GM19455 (cell line): ENCODE measurements at regions not wholly inside any gene's neighbourhood (a gene's known extent, or its start where the extent isn't known, plus 50 kb on each side); places are given as distances from the start of the nearest gene placed in this dataset.

Experiments
- ATAC-seq: cut with Tn5 transposase; IDR thresholded peaks from one replicate; pipeline ENCODE4 v1.9.1; 2021; ENCODE audit not compliant: unreplicated experiment

DNA sequence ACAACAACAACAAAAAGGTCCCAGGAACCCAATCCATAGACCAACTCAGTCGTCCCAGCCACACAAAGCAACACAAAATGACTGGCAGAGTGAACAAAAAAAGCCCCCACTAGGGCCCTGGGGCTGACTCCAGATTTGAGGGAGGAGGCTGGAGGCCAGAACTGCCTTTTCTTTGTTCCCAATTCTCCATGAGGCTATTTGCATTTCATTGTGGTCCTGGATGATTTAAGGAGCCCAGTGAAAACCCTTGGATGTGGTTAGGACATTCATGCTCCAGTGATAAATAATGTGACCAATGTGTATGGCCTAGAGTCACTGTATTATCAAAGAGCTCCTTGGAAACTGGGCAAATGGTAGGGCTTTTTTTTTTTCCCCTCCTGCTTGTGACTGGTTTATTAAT is 192.9 kb downstream of the NUAK1 start:
- ATAC-seq, result no peak

DNA sequence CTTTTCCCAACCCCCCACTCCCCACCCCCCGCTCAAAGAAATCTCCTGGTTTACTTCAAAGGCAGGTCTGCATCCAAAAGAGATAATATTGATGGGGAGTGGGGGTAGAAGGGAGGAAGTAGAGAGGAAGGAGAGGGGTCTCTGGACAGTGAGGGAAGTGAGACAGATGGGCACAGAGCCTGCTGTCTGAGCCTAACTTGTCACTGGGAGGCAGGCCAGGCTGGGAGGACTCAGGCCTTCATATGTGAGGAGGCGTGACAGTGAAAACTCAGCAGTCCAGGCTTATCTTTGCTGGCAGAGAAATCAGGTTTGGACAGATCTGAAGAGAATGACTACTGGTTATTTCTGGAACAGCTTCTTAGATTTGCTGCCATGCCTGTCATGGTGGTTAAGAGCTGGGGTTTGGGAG is 192.3 kb downstream of the NUAK1 start:
- ATAC-seq, result no peak

DNA sequence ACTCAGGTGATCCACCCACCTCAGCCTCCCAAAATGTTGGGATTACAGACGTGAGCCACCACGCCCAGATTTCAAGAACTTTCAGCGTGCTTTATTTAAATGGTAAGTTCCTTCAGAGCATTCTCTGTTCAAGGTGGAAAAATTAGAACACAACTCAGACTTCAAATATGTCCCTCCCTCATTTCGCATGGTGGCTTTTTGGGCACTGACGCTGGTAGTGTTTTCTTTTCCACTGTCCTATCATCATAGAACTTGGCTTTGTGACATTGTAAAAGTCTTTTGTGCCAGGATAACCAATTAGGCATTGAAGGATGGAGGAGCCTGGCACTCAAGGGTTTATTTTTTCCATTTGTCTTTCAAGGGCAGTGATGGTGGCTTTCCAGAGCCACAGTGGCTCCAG is 190.8 kb downstream of the NUAK1 start:
- ATAC-seq, result no peak

DNA sequence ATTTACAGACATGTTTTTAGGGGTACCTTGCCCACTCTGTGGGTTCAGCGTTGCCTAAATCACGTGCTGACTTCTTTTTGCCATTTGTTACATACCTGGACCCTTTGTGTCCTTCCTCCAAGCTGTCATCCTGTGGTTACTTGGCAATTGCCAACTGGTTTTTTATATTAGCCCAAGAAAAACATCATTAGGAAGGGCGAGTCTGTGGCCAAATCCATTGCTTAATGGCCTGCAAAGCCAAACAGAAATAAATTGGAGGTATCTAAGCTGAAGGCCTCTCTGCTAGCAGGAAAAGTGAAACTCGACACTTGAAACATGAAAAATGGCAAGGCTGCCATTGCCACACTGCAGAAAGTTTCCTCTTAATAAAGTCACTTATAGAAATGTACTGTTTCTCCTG is 190.4 kb downstream of the NUAK1 start:
- no peak for ATAC-seq

- no peak for ATAC-seq
Observed at GRCh38 chr12:105949391-105949790, 189.4 kb downstream of the NUAK1 start.

GRCh38 chr12:105951732-105952131 is 187.0 kb downstream of the NUAK1 start:
- ATAC-seq, result no peak

GRCh38 chr12:105954951-105955931 is 183.5 kb downstream of the NUAK1 start:
- no peak for ATAC-seq

- ATAC-seq, result no peak
Observed at GRCh38 chr12:105955976-105956375, 182.8 kb downstream of the NUAK1 start.

- ATAC-seq, result no peak
Observed at GRCh38 chr12:105956662-105957457, 181.9 kb downstream of the NUAK1 start.

GRCh38 chr12:105960319-105961083 is 178.3 kb downstream of the NUAK1 start:
- no peak for ATAC-seq

DNA sequence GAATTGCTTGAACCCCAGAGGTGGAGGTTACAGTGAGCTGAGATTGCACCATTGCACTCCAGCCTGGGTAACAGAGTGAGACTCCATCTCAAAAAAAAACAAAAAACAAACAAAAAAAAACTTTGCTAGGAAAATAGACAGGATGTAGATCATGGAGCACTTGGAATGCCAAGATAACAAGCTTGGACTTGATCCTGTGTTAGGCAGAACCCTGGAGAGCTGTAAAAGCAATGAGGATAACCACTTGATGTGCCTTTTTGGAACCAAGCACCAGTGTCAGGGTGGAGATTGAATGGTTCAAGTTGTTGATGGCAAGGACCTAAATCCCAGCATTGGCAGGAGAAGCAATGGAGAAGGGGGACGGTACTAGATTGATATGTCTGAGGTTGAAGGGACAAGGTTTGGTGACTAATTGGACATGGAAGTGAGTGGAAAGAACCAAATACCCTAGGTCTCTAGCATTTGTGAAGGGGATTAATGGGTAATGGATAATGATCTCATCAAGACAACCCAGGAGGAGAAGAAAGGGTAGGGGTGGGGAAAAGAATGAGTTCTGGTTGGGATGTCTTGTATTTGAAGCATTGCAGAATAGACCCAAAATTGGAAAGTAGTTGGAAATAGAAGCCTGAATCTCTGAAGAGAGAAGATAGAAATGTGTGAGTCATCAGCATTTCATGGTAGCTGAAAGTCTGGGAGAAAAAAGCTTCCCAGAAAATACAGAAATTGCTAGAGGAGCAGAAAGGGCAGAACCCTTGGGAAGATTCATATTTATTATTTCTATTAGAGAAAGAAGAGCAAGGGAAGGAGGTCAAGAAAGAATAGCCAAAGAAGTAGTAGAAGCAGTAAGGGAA is 176.7 kb downstream of the NUAK1 start:
- ATAC-seq, result no peak

DNA sequence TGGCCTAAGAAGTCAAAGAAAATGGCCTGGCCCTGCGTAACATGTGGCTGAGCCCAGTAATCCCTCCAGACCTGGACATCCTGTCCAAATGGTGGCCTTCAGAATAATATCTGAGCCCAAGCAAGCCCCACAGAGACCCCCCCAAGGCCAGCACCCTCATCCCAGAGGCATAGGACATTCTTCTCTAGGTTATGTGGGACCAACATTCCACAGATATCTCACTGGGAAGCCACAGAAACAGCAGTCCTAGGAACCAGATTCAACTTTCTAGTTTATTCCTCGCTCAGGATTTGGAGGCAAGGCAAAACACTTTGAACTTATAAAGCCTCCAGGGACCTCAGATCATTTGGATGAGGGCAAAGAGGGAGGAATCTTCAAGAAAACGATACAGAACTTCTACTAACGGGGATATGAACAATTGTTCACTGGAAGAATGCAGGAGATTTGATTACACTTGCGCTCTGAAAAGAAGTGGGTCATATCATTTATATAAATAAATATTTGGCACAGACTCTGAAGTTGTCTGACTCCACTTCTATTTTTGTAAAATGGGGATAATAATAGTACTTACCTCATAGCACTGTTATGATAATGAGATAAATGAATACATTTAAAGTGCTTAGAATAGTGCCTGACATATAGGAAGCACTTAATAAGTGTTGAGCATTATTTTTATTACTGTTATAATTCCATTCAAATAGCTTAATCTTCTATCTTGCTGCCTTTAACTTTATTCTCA is 171.5 kb downstream of the NUAK1 start:
- ATAC-seq, result no peak

GRCh38 chr12:105968025-105968424 is 170.7 kb downstream of the NUAK1 start:
- ATAC-seq, result no peak

- no peak for ATAC-seq
Observed at GRCh38 chr12:105970885-105971284, 167.9 kb downstream of the NUAK1 start.

GRCh38 chr12:105974738-105975137 is 164.0 kb downstream of the NUAK1 start:
- ATAC-seq, result no peak

DNA sequence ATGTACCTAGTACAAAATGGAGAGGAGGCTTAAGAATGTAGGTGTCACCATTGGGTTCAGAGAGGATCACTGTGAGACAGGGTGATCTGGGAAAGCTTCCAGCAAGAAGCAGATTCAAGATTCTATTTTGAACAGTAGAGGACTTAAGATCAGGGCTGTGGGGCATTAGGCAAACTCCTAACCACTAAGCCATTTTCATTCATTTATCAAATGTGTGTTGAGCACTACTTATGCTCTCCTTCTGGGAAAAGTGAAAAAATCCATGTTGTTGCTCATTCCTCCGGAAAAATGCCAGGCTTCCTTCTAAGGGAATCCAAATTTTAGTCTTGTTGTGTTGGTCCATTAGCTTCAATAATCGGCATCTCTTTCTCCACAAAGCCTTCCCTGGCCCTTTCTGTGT is 163.4 kb downstream of the NUAK1 start:
- ATAC-seq, result no peak

DNA sequence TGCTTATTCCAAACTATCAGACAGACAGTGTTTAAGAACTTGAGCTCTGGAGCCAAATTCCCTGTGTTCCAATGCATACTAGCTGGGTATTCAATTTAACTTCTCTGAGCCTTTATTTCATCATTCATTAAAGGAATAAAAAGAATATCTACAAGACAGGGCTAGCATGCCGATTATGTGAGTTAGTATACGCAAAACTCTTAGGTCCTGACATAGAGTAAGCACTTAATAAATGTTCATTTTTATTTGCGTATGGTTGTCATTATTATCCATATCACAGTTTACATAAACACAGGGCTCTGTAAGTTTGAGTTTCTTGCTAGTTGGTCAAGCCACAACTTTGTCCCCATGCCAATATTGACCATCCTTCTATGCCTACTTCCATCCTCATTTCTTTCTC is 161.5 kb downstream of the NUAK1 start:
- no peak for ATAC-seq

DNA sequence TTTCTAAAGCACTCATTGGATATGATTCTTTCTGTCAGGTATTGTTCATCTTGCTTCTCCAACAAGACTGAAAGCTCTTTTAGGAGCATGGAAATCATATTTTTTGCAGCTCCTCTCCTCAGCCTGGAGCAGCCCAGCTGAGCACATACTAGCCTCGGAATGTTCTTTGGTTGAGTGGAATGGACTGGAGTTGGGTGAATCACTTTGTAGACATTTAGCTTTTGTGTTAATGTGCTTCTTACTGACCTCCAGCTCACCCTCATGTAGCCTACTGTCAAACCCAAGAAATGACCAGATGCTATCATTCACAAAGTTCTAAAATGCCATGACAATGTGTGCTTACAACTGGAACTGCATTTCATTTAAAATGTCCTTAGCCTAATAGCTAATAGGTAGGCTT is 161.1 kb downstream of the NUAK1 start:
- no peak for ATAC-seq

GRCh38 chr12:105978276-105978675 is 160.5 kb downstream of the NUAK1 start:
- ATAC-seq, result no peak

DNA sequence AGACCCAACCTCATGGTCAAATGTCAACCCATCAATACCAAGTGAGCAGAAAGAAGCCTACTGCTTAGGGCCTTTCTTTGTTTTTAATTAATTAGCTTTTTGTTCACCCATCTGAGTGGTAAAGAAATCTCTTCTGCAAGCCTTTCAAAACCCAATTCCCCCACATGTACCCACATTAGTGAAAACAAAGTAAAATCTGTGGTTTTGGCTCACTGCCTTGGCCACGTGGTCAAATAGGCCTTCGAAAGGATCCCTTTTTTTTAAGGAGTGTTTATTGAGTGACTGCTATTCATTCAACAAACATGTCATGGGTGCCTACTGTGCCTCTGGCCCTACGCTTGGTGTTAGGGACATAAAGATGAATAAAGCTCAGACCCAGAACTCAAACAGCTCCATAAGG is 160.1 kb downstream of the NUAK1 start:
- no peak for ATAC-seq
